HL-60/S4 treated with phorbol 12-myristate 13-acetate at 8.2 ng/mL for 4 days and 3 days (cell line): ENCODE measurements at regions not wholly inside any gene's neighbourhood (a gene's known extent, or its start where the extent isn't known, plus 50 kb on each side); places are given as distances from the start of the nearest gene placed in this dataset.
"Not testable (repeated sequence)": the region's sequence is repeated elsewhere in the genome, so short reads cannot be mapped to it uniquely, and the experiment has no call there.

ENCODE experiments used
- in situ Hi-C: fragments of 300-500 bp; cut with MboI; formaldehyde crosslinking; loops from 2 replicates; pipeline ENCODE4 v1.15.0; 2022; ENCODE audit warnings: low sequenced_read_pairs

GRCh38 chr5:68070591-68071281, 144.8 kb upstream of the PIK3R1 start:
- in situ Hi-C loops: no loop called here

- in situ Hi-C loops: no loop called here
Observed at GRCh38 chr5:68067976-68068603, 147.5 kb upstream of the PIK3R1 start.

GRCh38 chr5:68067291-68067690, 148.3 kb upstream of the PIK3R1 start:
- in situ Hi-C loops: no loop called here

GRCh38 chr5:68066277-68066955, 149.1 kb upstream of the PIK3R1 start:
- in situ Hi-C loops: no loop called here

- in situ Hi-C loops: not testable (repeated sequence)
Observed at GRCh38 chr5:68065321-68065720, 150.2 kb upstream of the PIK3R1 start.

- in situ Hi-C loops: no loop called here
Observed at GRCh38 chr5:68060382-68060781, 155.2 kb upstream of the PIK3R1 start.

- in situ Hi-C loops: no loop called here
Observed at GRCh38 chr5:68057191-68057590, 158.4 kb upstream of the PIK3R1 start.

GRCh38 chr5:68055686-68056085, 159.9 kb upstream of the PIK3R1 start:
- in situ Hi-C loops: no loop called here

GRCh38 chr5:68054638-68055037, 160.9 kb upstream of the PIK3R1 start:
- in situ Hi-C loops: no loop called here

- in situ Hi-C loops: no loop called here
Observed at GRCh38 chr5:68053202-68053601, 162.4 kb upstream of the PIK3R1 start.

- in situ Hi-C loops: no loop called here
Observed at GRCh38 chr5:68049053-68049713, 166.4 kb upstream of the PIK3R1 start.

GRCh38 chr5:68048516-68048915, 167.0 kb upstream of the PIK3R1 start:
- in situ Hi-C loops: no loop called here

GRCh38 chr5:68048054-68048453, 167.5 kb upstream of the PIK3R1 start:
- in situ Hi-C loops: not testable (repeated sequence)

- in situ Hi-C loops: no loop called here
Observed at GRCh38 chr5:68047035-68047434, 168.5 kb upstream of the PIK3R1 start.

GRCh38 chr5:68046445-68046844, 169.1 kb upstream of the PIK3R1 start:
- in situ Hi-C loops: no loop called here

GRCh38 chr5:68041293-68041692, 174.3 kb upstream of the PIK3R1 start:
- in situ Hi-C loops: no loop called here

- in situ Hi-C loops: no loop called here
Observed at GRCh38 chr5:68037546-68037945, 178.0 kb upstream of the PIK3R1 start.

GRCh38 chr5:68033961-68034571, 181.5 kb upstream of the PIK3R1 start:
- in situ Hi-C loops: no loop called here

GRCh38 chr5:68033029-68033428, 182.5 kb upstream of the PIK3R1 start:
- in situ Hi-C loops: no loop called here

- in situ Hi-C loops: no loop called here
Observed at GRCh38 chr5:68032216-68032762, 183.3 kb upstream of the PIK3R1 start.
